ENCODE measurements at regions not wholly inside any gene's neighbourhood (a gene's known extent, or its start where the extent isn't known, plus 50 kb on each side); places are given as distances from the start of the nearest gene placed in this dataset. TPM values are rescaled to one million over a fixed set of nuclear protein-coding genes. Genes with fewer than 3 reads are reported as not detected.

DNA sequence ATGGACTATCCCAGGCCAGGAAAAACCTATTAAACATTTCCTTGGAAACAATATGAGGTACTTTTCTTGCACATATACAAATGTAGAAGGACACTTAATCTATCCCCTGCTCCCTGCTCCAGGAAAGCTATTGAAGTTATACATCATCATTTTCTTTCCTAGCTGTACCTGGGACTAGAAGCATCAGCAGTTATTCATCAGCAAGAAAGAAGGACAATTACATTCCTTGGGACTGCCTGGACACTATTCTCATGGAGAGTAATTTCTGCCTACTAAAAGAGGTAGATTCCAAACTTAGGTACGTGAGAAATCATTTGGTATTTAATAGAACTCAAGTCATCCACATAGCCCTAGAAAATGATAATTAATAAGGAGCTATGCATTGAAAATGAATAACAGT lies 51.0 kb upstream of the PICALM start:
- no peaks in the 10 kb centered on the region for H3K27me3 ChIP-seq
- intact Hi-C loops (cut with DNase I) = no loop called here
- peaks cover 12% of the 10 kb centered on the region for H3K4me1 ChIP-seq
- DNase-seq (ENCODE audit: extremely low spot score in 2 of 2) = no peak
- no peak overlapping the region for H3K27ac ChIP-seq
- no peaks in the 10 kb centered on the region for H3K36me3 ChIP-seq
- TF ChIP-seq POLR2AphosphoS5 (IDR thresholded peaks at IDR 0.05; ENCODE audit: insufficient read depth in 1 of 2, low read depth in 1 of 2) = no peak
- no peaks in the 10 kb centered on the region for H3K9me3 ChIP-seq
- no peak overlapping the region for H3K4me3 ChIP-seq

DNA sequence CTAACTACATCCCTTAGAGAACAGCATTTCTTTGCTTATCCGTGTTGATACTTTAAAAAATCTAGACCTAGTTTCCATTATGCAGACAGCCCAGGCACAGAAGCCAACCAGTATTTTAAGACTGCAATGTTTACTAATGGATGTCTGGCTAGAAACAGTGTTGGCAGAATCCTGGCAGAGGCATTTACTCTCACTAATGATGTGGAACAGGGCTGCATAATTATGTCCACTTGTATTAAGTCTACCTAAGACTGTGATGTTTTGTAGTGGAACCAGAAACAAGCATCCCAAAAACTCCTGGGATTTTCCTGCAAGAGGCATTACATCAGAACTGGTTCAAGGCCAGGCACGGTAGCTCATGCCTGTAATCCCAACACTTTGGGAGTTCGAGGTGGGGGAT lies 50.2 kb upstream of the PICALM start:
- no peak for DNase-seq (ENCODE audit: extremely low spot score in 2 of 2)
- intact Hi-C loops (cut with DNase I) = no loop called here
- H3K9me3 ChIP-seq = no peaks in the 10 kb centered on the region
- no peak overlapping the region for H3K4me3 ChIP-seq
- H3K4me1 ChIP-seq = peaks cover 12% of the 10 kb centered on the region
- H3K36me3 ChIP-seq = no peaks in the 10 kb centered on the region
- no peak for TF ChIP-seq POLR2A (IDR thresholded peaks at IDR 0.05)
- TF ChIP-seq, protein P1, sequence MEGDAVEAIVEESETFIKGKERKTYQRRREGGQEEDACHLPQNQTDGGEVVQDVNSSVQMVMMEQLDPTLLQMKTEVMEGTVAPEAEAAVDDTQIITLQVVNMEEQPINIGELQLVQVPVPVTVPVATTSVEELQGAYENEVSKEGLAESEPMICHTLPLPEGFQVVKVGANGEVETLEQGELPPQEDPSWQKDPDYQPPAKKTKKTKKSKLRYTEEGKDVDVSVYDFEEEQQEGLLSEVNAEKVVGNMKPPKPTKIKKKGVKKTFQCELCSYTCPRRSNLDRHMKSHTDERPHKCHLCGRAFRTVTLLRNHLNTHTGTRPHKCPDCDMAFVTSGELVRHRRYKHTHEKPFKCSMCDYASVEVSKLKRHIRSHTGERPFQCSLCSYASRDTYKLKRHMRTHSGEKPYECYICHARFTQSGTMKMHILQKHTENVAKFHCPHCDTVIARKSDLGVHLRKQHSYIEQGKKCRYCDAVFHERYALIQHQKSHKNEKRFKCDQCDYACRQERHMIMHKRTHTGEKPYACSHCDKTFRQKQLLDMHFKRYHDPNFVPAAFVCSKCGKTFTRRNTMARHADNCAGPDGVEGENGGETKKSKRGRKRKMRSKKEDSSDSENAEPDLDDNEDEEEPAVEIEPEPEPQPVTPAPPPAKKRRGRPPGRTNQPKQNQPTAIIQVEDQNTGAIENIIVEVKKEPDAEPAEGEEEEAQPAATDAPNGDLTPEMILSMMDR (IDR thresholded peaks at IDR 0.05) = no peak
- no peak overlapping the region for H3K27ac ChIP-seq
- H3K27me3 ChIP-seq = no peaks in the 10 kb centered on the region

Small RNA genes lying in the stretch of these regions (small RNA-seq; reads per million reads assigned to genes)
- not detected for gene RNU6-560P
